ENCODE measurements at regions not wholly inside any gene's neighbourhood (a gene's known extent, or its start where the extent isn't known, plus 50 kb on each side); places are given as distances from the start of the nearest gene placed in this dataset.

DNA sequence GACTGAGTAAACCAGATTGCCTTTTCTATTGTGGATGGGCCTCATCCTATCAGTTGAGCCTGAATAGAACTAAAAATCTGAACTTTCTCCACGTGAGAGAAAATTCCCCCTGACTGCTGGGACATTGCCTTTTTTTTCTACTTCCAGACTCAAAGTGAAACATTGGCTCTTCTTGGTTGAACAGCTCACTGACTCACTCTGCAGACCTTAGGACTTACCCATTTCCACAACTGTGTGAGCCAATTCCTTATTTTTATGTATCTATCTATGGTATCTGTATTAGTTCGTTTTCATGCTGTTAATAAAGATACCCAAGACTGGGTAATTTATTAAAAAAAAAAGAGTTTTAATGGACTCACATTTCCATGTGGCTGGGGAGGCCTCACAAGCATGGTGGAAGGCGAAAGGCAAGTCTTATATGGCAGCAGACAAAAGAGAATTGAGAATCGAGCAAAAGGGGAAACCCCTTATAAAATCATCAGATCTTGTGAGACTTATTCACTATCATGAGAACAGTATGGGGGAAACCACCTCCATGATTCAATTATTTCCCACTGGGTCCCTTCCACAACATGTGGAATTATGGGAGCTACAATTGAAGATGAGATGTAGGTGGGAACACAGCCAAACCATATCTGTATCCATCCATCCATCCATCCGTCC, 306.7 kb upstream of the SLC24A2 start:
- TF ChIP-seq CTCF (IDR thresholded peaks at IDR 0.05 in 8 of 11, conservative IDR thresholded peaks at IDR 0.05 in 3 of 11), result no peak
- no peak for TF ChIP-seq POLR2A (IDR thresholded peaks at IDR 0.05)

Data from spleen (tissue), 7 donors.